Heart left ventricle (tissue), 13 donors: ENCODE measurements at regions not wholly inside any gene's neighbourhood (a gene's known extent, or its start where the extent isn't known, plus 50 kb on each side); places are given as distances from the start of the nearest gene placed in this dataset.

Experiments
- CTCF ChIP-seq, 12 donors: fragments of 200-600 bp; sonication (generic) in 4 of 12; IDR thresholded peaks; one replicate each; pipeline versions ENCODE4 v1.5.0 to v1.8.0; 2018 to 2022; ENCODE audit warnings: antibody characterized with exemption in 12 of 12, mild to moderate bottlenecking in 5 of 12
- POLR2A ChIP-seq, 2 donors: fragments of 450-650 bp; IDR thresholded peaks; one replicate each; pipeline ENCODE4 v1.6.1; 2017; ENCODE audit warnings: antibody characterized with exemption in 2 of 2, mild to moderate bottlenecking in 2 of 2, moderate library complexity in 2 of 2
- donor health status: ischemic (EF 13 %, LVEDD 7.1; RV severe dilation, severe dysfunction).
- donor health status: DM: no; HTN: yes; CAD: no.
- donor health status: DM: no; HTN: no; CAD: no.
- donor health status: ischemic (EF 25% LVEDD 6.9; RV normal size, moderate dysfunction).
- donor health status: ischemic (EF 25% LVEDD 5.7; RV mildly dilated, moderate dysfunction).
- donor health status: ischemic (EF 35%, LVEDD 5.7; RV mildly dilated, moderate dysfunction).
- donor health status: nonischemic (EF 11% LVEDD 7.7; RV severe dilation, severe dysfunction).
- donor health status: DM: yes; HTN: yes; CAD: no.
- donor health status: PGD.
- donor health status: ischemic (EF 29% LVEDD 5.4; RV normal size, mild dysfunction).
- donor health status: nonischemic (EF 23%, LVEDD 6.1; RV moderate dilation, normal function).

GRCh38 chr13:27007166-27007565, 164.4 kb downstream of the USP12 start:
- TF ChIP-seq CTCF (IDR thresholded peaks at IDR 0.05) (no peak), POLR2A (IDR thresholded peaks at IDR 0.05) (no peak)
